ENCODE measurements at regions not wholly inside any gene's neighbourhood (a gene's known extent, or its start where the extent isn't known, plus 50 kb on each side); places are given as distances from the start of the nearest gene placed in this dataset.

DNA sequence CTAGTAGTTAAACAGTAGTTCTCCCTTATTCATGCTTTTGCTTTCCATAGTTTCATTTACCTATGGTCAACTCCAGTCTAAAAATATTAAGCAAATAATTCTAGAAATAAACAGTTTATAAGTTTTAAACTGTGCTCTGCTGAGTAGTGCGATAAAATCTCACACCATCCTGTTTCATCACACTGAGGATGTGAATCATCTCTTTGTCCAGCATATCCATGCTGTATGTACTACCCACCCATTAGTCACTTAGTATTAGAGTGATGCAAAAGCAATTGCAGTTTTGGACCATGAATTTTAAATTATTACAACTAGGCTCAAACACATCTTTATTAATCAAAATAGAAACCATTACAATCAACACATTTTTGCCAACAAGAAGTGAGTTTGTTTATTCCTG, 187.4 kb downstream of the TEX13C start:
- TF ChIP-seq, protein P1, sequence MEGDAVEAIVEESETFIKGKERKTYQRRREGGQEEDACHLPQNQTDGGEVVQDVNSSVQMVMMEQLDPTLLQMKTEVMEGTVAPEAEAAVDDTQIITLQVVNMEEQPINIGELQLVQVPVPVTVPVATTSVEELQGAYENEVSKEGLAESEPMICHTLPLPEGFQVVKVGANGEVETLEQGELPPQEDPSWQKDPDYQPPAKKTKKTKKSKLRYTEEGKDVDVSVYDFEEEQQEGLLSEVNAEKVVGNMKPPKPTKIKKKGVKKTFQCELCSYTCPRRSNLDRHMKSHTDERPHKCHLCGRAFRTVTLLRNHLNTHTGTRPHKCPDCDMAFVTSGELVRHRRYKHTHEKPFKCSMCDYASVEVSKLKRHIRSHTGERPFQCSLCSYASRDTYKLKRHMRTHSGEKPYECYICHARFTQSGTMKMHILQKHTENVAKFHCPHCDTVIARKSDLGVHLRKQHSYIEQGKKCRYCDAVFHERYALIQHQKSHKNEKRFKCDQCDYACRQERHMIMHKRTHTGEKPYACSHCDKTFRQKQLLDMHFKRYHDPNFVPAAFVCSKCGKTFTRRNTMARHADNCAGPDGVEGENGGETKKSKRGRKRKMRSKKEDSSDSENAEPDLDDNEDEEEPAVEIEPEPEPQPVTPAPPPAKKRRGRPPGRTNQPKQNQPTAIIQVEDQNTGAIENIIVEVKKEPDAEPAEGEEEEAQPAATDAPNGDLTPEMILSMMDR (IDR thresholded peaks at IDR 0.05) = no peak
- no peak for TF ChIP-seq EP300 (IDR thresholded peaks at IDR 0.05)
